ENCODE measurements at regions not wholly inside any gene's neighbourhood (a gene's known extent, or its start where the extent isn't known, plus 50 kb on each side); places are given as distances from the start of the nearest gene placed in this dataset.

- H3K4me1 Mint-ChIP-seq (ENCODE audit: low read depth) = no peaks in the 10 kb centered on the region
- H3K9me3 Mint-ChIP-seq = peaks cover 6% of the 10 kb centered on the region
- H3K4me3 Mint-ChIP-seq = no peak overlapping the region
- H3K27me3 Mint-ChIP-seq (ENCODE audit: insufficient read depth) = no peaks in the 10 kb centered on the region
- DNase-seq (ENCODE audit: low spot score) = no peak
- no peaks in the 10 kb centered on the region for H3K36me3 Mint-ChIP-seq (ENCODE audit: low read depth)
- H3K27ac Mint-ChIP-seq = no peak overlapping the region
- intact Hi-C loops (cut with micrococcal nuclease) = no loop called here
Measured at GRCh38 chr5:117095346-117096332, 521.0 kb upstream of the SEMA6A start.

DNA sequence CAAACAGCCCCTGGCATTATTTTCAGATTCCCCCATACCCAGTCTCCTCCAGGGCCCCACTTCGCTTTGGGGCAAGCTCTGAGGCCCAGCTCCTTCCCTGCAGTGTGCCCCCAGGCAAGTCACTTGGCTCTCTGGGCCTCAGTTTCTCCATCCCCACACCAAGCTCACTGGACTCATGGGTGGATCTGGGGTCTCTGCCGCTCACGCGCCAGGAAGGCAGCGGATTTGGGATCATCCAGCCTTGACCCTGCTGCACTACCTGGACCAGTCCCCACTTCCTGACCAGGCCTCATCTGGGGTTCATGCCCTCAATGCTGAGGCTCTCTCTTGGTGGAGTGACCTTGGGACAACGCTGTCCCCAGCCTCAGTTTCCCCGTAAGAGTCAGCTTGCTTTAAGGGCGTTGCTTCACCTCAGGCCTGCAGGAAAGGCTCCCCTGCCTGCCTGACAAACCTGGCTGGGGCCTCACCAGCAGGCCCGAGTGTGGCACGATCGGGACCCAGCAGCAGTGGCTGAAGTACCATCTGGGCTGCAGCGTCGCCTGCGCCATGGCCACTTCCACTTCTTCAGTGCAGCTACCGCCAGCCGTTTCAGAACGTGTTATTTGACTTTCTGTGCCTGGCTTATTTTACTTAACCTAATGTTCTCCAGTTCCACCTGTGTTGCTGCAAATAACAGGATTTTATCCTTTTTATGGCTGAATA is 519.6 kb upstream of the SEMA6A start:
- Mint-ChIP-seq H3K4me3 (no peak overlapping the region), H3K9me3 (peaks cover 6% of the 10 kb centered on the region), H3K27ac (no peak overlapping the region), H3K27me3 (ENCODE audit: insufficient read depth) (no peaks in the 10 kb centered on the region), H3K4me1 (ENCODE audit: low read depth) (no peaks in the 10 kb centered on the region), H3K36me3 (ENCODE audit: low read depth) (no peaks in the 10 kb centered on the region)
- intact Hi-C loops (cut with micrococcal nuclease) = no loop called here
- no peak for DNase-seq (ENCODE audit: low spot score)

- Mint-ChIP-seq H3K4me3 (no peak overlapping the region), H3K27ac (no peak overlapping the region), H3K9me3 (peaks cover 6% of the 10 kb centered on the region), H3K4me1 (ENCODE audit: low read depth) (no peaks in the 10 kb centered on the region), H3K36me3 (ENCODE audit: low read depth) (no peaks in the 10 kb centered on the region), H3K27me3 (ENCODE audit: insufficient read depth) (no peaks in the 10 kb centered on the region)
- intact Hi-C loops (cut with micrococcal nuclease) = no loop called here
- no peak for DNase-seq (ENCODE audit: low spot score)
Measured at GRCh38 chr5:117093653-117094052, 519.0 kb upstream of the SEMA6A start.

DNA sequence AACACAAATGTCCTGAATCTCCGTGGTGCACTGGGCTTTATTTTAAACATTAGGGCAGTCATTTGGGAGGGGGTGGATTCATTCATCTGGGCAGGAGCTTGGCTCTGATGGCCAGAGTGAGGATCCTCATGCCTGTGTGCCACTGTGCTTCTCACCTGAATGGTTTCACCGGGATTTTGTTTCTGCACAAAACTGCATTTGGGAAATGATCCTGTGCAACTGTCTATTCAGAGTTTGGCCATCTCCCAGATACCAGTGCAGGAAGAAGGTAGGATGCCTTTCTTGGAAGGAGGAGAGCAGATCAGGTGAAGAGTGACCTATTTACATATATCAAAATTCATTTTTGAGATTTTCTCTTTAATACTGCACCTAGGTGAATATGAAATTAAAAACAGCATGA is 514.4 kb upstream of the SEMA6A start:
- no peaks in the 10 kb centered on the region for H3K36me3 Mint-ChIP-seq (ENCODE audit: low read depth)
- H3K27ac Mint-ChIP-seq = no peak overlapping the region
- no peaks in the 10 kb centered on the region for H3K9me3 Mint-ChIP-seq
- H3K4me3 Mint-ChIP-seq = no peak overlapping the region
- intact Hi-C loops (cut with micrococcal nuclease) = no loop called here
- H3K4me1 Mint-ChIP-seq (ENCODE audit: low read depth) = no peaks in the 10 kb centered on the region
- no peak for DNase-seq (ENCODE audit: low spot score)
- no peaks in the 10 kb centered on the region for H3K27me3 Mint-ChIP-seq (ENCODE audit: insufficient read depth)

GRCh38 chr5:117088176-117088575 is 513.6 kb upstream of the SEMA6A start:
- Mint-ChIP-seq H3K9me3 (no peaks in the 10 kb centered on the region), H3K36me3 (ENCODE audit: low read depth) (no peaks in the 10 kb centered on the region), H3K27me3 (ENCODE audit: insufficient read depth) (no peaks in the 10 kb centered on the region), H3K4me3 (no peak overlapping the region), H3K4me1 (ENCODE audit: low read depth) (no peaks in the 10 kb centered on the region), H3K27ac (no peak overlapping the region)
- DNase-seq (ENCODE audit: low spot score) = no peak
- intact Hi-C loops (cut with micrococcal nuclease) = no loop called here

GRCh38 chr5:117084067-117084466 is 509.4 kb upstream of the SEMA6A start:
- H3K4me1 Mint-ChIP-seq (ENCODE audit: low read depth) = no peaks in the 10 kb centered on the region
- no peak for DNase-seq (ENCODE audit: low spot score)
- no peak overlapping the region for H3K4me3 Mint-ChIP-seq
- no peaks in the 10 kb centered on the region for H3K36me3 Mint-ChIP-seq (ENCODE audit: low read depth)
- no peaks in the 10 kb centered on the region for H3K27me3 Mint-ChIP-seq (ENCODE audit: insufficient read depth)
- intact Hi-C loops (cut with micrococcal nuclease) = no loop called here
- H3K9me3 Mint-ChIP-seq = no peaks in the 10 kb centered on the region
- H3K27ac Mint-ChIP-seq = no peak overlapping the region

DNA sequence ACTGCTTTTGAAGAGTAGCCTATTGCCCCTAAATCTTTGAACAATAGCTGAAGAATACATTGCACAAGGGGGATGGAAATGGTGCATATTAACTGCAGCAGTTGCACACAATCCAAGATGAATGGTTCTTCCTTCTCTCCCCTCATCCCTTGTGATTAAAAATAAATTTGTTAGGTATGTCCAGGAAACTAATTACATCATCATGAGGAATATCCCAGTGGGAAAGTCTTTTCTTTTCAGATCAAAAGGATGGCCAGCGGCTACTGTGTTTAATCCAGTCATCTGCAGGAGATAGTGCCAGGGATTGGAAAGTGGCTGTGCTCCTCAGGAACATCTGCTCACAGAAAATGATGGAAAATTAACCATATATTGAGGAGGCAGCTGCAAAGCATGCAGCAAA is 508.4 kb upstream of the SEMA6A start:
- intact Hi-C loops (cut with micrococcal nuclease) = no loop called here
- no peak for DNase-seq (ENCODE audit: low spot score)
- H3K27ac Mint-ChIP-seq = no peak overlapping the region
- no peaks in the 10 kb centered on the region for H3K4me1 Mint-ChIP-seq (ENCODE audit: low read depth)
- no peaks in the 10 kb centered on the region for H3K9me3 Mint-ChIP-seq
- no peak overlapping the region for H3K4me3 Mint-ChIP-seq
- no peaks in the 10 kb centered on the region for H3K36me3 Mint-ChIP-seq (ENCODE audit: low read depth)
- H3K27me3 Mint-ChIP-seq (ENCODE audit: insufficient read depth) = no peaks in the 10 kb centered on the region

DNA sequence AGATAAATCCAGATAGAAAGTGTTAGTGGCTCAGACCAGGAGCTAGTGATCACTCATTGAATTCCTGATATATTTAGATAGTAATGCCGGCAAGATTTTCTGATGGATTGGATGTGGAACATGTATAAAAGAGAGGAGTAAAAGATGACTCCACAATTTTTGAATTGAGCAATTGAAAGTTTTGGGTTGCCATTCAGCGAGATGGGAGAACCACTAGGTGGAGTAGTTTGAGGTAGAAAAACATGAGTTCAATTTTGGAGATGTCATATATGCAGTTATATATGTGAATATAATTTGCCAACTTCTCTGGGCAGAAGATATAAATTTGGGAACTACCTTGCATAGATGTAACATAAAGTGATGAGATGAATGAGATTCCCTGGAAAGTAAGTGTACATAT is 502.5 kb upstream of the SEMA6A start:
- no peaks in the 10 kb centered on the region for H3K4me1 Mint-ChIP-seq (ENCODE audit: low read depth)
- no peaks in the 10 kb centered on the region for H3K36me3 Mint-ChIP-seq (ENCODE audit: low read depth)
- intact Hi-C loops (cut with micrococcal nuclease) = no loop called here
- no peak overlapping the region for H3K27ac Mint-ChIP-seq
- no peak overlapping the region for H3K4me3 Mint-ChIP-seq
- H3K9me3 Mint-ChIP-seq = no peaks in the 10 kb centered on the region
- no peak for DNase-seq (ENCODE audit: low spot score)
- no peaks in the 10 kb centered on the region for H3K27me3 Mint-ChIP-seq (ENCODE audit: insufficient read depth)

DNA sequence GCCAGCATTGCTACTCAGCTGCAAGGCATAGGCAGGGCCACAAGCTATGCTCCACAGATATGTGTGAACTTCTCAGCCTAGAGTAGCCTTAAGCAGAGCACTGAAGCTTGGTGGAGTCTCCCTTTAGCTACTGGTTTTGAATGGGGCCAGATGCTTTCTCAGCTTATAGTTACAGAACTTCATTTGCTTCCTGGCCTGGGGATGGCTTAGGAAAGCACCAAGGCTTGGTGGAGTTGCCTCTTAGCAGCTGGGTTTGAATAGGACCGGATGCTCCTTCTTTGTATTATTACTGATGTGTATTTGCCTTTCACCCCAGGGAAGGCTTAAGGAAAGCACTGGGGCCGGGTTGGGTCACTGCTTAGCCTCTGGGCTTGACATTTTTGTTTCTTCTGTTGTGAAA is 497.8 kb upstream of the SEMA6A start:
- intact Hi-C loops (cut with micrococcal nuclease) = no loop called here
- DNase-seq (ENCODE audit: low spot score) = no peak
- Mint-ChIP-seq H3K36me3 (ENCODE audit: low read depth) (no peaks in the 10 kb centered on the region), H3K27me3 (ENCODE audit: insufficient read depth) (no peaks in the 10 kb centered on the region), H3K27ac (no peak overlapping the region), H3K4me1 (ENCODE audit: low read depth) (no peaks in the 10 kb centered on the region), H3K4me3 (no peak overlapping the region), H3K9me3 (no peaks in the 10 kb centered on the region)

GRCh38 chr5:117065800-117066199 is 491.2 kb upstream of the SEMA6A start:
- H3K9me3 Mint-ChIP-seq = no peaks in the 10 kb centered on the region
- no peak overlapping the region for H3K27ac Mint-ChIP-seq
- H3K36me3 Mint-ChIP-seq (ENCODE audit: low read depth) = no peaks in the 10 kb centered on the region
- no peak for DNase-seq (ENCODE audit: low spot score)
- no peaks in the 10 kb centered on the region for H3K4me1 Mint-ChIP-seq (ENCODE audit: low read depth)
- H3K27me3 Mint-ChIP-seq (ENCODE audit: insufficient read depth) = no peaks in the 10 kb centered on the region
- no peak overlapping the region for H3K4me3 Mint-ChIP-seq
- intact Hi-C loops (cut with micrococcal nuclease) = no loop called here

GRCh38 chr5:117065161-117065560 is 490.5 kb upstream of the SEMA6A start:
- no peaks in the 10 kb centered on the region for H3K4me1 Mint-ChIP-seq (ENCODE audit: low read depth)
- intact Hi-C loops (cut with micrococcal nuclease) = no loop called here
- DNase-seq (ENCODE audit: low spot score) = no peak
- no peaks in the 10 kb centered on the region for H3K9me3 Mint-ChIP-seq
- H3K27me3 Mint-ChIP-seq (ENCODE audit: insufficient read depth) = no peaks in the 10 kb centered on the region
- H3K36me3 Mint-ChIP-seq (ENCODE audit: low read depth) = no peaks in the 10 kb centered on the region
- H3K4me3 Mint-ChIP-seq = no peak overlapping the region
- no peak overlapping the region for H3K27ac Mint-ChIP-seq

DNA sequence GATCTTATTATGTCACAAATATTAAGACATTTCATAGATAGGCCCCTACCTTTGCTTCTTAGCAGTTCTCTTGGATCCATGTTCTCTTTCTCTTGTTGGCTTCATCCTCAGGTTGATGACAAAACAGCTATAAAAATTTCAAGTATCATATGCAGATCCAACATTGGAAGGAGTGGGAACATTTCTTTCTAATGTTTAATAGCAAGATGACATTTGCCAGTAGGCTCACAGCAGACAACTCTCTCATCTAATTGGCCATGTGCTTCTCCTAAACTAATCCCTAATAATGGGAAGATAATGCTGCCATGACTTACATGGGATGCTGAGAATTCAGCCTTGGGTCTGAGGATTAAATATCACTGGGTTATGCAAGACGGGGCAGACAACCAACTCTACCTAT is 485.5 kb upstream of the SEMA6A start:
- intact Hi-C loops (cut with micrococcal nuclease) = no loop called here
- Mint-ChIP-seq H3K4me3 (no peak overlapping the region), H3K4me1 (ENCODE audit: low read depth) (no peaks in the 10 kb centered on the region), H3K27me3 (ENCODE audit: insufficient read depth) (no peaks in the 10 kb centered on the region), H3K27ac (no peak overlapping the region), H3K36me3 (ENCODE audit: low read depth) (no peaks in the 10 kb centered on the region), H3K9me3 (no peaks in the 10 kb centered on the region)
- DNase-seq (ENCODE audit: low spot score) = no peak

DNA sequence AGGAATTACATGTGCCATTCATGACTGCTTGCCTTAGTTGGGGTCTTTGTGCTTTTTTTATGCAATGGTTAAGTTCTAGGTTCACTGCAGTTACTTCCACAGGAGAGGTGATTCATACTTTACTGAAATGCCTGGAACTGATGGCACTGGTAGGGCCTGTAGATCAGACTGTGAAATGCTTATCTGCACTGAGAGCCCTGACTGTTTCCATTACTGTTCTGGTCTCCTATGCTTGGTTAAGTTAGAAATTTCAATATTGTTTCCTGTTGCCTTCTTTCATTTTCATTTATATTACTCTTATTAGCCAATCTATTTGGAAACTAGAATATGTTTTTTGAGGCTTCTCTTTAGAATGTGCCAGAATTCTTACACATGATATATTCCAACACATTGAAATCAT is 484.1 kb upstream of the SEMA6A start:
- intact Hi-C loops (cut with micrococcal nuclease) = no loop called here
- Mint-ChIP-seq H3K27ac (no peak overlapping the region), H3K4me1 (ENCODE audit: low read depth) (no peaks in the 10 kb centered on the region), H3K36me3 (ENCODE audit: low read depth) (no peaks in the 10 kb centered on the region), H3K9me3 (no peaks in the 10 kb centered on the region), H3K27me3 (ENCODE audit: insufficient read depth) (no peaks in the 10 kb centered on the region), H3K4me3 (no peak overlapping the region)
- DNase-seq (ENCODE audit: low spot score) = no peak
